Stimulated activated CD8-positive, alpha-beta memory T cell treated with anti-CD3 and anti-CD28 coated beads, Interleukin-2, amount 100 ng/mL, for 48 hours (primary cell): ENCODE measurements at regions not wholly inside any gene's neighbourhood (a gene's known extent, or its start where the extent isn't known, plus 50 kb on each side); places are given as distances from the start of the nearest gene placed in this dataset.
"Not testable (repeated sequence)": the region's sequence is repeated elsewhere in the genome, so short reads cannot be mapped to it uniquely, and the experiment has no call there.

ENCODE experiments used
- DNase-seq, 2 donors: peaks; one replicate each; pipeline ENCODE4 v3.0.0-alpha.2; 2020; ENCODE audit warnings: low read depth in 2 of 2

DNA sequence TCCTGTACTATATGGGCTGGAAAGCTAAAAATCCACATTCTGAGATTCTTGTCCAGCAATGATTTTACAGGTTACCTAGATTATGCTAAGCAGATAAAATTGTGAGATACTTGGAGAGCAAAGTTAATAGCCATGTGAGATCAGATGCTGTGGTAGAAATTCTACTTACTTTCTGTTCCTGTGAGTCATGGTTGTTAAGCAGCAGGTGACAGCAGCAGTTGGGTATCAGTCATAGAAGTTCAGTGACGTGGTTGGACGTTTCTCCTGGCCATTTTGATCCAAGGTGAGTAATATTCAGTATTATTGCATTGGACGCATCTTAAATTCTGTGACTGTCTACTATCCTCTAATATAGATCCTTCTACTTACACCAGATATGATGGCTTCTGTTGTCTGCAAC is 524.5 kb downstream of the TMEM38B start:
- no peak for DNase-seq

DNA sequence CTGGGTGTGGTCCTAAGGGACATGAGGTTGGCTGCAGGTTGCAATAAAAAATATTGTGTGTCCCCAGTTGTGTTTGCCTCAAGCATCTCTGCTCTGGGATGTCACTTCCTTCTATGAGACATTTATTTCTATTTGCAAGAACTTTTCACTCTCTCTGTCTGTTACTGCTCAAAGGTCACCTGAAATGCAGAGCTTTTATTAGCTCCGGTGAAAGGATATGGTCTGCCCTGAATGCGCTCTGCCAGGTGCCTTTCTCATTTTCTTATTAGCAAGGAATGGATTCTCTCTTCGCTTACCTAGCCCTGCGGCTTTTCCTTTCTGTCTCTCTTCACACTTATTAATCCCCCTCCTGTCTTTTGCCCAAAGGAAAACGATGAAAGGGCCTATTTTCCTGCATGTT is 526.1 kb downstream of the TMEM38B start:
- DNase-seq = no peak

DNA sequence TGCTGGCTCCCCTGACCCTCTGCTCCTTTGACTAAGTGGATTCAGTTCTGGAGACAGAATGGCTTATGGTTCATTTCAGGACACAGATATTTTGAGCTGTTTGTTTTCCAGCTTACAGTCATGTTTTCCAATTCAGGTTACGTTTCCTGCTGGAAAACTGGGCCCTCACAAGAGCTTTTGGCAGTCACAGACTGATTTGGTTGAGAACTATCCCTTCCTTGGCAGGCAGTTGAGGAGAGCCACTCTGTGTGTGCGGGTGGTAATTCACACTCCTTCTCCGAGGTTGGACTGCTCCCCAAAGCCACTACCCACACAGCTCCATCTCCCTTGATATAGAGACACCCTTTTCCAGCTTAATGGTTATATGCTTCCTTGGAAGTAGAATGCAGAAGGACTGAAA is 534.5 kb downstream of the TMEM38B start:
- DNase-seq = no peak

DNA sequence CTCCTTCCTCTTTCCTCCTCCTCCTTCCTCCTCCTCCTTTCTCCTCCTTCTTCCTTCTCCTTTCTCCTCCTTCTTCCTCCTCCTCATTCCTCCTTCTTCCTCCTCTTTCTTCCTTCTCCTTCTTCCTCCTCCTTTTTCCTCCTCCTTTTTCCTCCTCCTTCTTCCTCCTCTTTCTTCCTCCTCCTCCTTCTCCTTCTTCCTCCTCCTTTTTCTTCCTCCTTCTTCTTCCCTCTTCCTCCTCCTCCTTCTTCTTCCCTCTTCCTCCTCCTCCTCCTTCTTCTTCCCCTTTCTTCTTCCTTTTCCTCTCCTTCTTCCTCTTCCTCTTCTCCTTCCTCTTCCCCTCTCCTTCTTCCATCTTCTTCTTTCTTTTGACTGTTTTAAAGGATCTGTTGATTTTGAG is 538.8 kb downstream of the TMEM38B start:
- no peak for DNase-seq

DNA sequence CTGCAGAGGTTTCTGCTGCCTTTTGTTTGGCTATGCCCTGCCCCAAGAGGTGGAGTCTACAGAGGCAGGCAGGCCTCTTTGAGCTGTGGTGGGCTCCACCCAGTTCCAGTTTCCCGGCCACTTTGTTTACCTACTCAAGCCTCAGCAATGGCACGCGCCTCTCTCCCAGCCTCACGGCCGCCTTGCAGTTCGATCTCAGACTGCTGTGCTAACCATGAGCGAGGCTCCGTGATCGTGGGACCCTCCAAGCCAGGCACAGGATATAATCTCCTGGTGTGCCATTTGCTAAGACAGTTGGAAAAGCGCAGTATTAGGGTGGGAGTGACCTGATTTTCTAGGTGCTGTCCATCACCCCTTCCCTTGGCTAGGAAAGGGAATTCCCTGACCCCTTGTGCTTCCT is 566.6 kb downstream of the TMEM38B start:
- not testable (repeated sequence) for DNase-seq

DNA sequence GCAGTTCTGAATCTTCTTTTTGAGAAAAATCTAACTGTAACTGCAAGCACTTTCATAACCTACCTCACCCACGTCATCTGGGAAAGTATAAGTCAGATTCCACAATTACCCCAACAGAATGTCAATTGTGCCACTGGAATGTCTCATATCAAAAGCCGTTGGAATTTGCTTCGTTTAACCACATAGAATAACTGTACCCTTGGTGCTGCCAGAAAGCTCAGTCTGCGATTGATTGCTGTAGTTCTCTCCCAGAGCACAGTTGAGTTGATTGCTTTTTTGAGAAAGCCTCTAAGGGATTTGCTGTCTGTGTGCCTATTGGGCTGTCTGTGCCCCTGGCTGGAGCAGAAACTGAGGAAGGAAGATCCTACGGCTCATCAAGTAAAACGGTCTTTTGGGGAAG is 583.6 kb downstream of the TMEM38B start:
- DNase-seq = no peak

DNA sequence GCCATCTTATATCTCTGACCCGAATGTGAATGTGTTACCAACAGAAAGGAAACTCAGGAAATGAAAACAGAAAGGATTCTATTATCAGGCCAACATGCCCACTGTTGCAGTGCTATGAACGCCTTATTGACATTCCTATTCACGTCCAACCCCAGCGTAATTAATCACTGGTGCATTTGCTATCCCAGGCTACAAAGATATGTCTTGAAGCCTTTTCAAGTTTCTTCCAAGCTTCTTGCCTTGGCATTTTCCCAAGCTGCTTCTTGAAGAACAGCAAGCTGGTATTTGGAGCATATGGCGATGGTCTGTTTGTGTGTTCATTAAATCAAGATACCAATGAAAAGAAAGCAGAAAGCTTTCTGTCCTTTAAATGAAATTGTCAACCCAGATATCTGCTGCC is 579.2 kb upstream of the ZNF462 start:
- DNase-seq = no peak

DNA sequence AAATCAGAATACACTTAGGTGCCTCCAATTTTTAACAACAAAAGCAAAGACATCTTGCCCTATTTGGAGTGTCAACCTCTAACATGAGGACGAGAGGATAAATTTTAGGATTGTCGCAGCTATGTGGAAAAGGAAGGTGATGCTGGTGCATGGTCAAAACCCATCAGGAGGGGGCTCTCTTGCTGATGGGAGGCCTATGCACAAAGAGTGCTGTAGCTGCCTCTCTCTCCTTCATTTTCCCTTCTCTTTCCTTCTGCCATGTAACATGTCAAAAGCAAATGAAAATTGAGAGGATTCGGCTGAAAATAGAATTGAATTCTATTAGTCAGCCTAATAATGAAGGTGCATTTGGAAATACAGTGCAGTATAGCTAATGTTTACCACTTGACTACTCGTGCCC is 578.7 kb upstream of the ZNF462 start:
- DNase-seq = no peak

DNA sequence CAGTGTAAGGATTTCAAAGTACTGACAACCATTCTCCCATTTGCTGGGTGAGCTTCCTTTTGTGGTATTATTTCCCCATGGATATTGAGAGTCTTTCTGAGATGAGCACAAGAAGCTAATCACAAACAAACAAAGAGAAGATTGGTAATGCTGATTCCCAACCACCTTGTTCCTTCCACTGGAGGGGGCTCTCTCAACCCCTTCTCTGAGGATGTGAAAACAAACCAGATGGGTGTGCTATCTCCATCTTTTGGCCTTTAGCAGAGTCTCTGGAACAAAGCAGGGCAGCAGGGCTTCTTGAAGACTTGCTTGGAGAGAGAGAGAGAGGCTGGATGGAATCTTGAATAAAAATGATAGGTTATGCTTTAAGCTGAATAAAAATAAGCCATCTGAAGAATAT is 576.7 kb upstream of the ZNF462 start:
- no peak for DNase-seq

DNA sequence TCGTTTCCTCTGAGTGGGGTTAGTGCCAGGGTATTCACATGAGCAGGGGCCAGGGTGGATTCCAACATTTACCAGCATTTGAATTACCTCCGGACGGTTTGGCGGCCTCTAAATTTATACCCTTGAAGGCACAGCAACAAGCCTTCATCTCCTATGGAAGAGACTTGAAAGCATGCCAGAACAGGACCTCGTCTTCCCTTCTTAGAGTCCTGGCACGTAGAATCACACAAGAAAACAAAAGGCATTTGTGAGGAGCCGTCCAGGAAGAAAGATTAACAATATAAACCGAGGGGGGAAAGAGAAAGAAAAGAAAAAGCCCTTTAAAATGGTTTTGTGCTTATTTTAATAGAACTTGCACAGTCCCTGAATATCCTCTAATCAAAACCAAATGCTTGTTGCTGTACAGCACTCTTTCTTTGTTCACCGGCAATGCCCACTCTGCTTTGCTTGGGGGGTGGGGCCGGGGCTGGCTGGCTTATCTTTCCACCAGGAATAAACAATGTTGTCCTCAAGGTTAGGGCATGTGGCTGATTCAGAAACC is 575.8 kb upstream of the ZNF462 start:
- no peak for DNase-seq

DNA sequence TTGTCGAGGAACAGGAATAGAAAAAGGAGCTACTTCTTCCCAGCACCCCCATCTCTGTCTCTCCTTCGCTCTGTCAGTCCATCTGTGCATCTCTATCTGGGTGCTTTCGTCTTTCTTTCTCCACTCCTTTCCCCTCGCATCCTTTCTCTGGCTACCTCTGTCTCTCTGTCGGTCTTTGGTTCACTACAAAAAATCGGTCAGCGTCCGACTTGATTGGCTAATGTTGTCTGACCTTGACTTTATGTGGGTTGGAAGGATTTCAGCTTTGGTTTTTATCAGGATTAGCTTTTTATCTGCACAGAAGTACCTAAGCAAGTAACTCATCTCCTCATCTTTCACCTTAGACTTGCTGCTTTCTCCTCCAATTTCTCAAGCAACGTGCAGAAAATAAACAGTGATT is 575.2 kb upstream of the ZNF462 start:
- DNase-seq = no peak

DNA sequence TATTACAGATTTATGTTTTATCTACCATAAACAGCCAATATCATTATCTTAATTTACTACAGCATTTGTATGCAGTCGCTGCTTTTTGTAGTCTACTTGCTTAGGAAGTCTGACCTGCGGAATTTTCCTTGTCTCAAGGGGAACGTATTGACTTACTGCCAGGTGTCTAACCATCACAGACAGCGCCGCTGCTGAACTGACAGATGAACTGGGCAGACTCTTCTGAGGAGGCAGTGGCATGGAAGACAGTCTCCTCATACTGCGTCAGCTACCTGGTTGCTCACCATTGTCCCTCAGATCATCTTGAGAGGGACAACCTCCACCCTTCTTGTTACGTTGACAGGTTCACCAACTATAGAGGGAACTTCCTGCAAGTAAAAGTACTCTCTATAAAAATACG is 574.3 kb upstream of the ZNF462 start:
- DNase-seq = no peak

DNA sequence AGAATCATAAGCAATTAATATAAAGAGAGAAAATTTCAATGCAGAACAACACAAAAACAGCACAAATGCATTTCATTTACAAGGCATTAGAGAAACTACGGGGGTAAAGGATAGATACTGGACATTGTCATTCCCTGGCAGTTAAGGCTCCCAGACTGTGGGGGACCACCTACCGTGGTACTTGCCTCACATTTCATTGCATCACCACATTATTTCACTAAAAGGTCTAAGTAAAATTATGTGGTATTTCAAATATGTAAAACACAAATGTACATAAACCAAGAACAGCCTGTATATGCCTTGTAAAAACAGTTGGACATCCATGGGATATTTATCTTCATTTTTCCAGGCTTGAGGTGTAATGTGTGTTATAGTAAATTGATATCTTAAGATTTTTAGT is 571.2 kb upstream of the ZNF462 start:
- DNase-seq = no peak

DNA sequence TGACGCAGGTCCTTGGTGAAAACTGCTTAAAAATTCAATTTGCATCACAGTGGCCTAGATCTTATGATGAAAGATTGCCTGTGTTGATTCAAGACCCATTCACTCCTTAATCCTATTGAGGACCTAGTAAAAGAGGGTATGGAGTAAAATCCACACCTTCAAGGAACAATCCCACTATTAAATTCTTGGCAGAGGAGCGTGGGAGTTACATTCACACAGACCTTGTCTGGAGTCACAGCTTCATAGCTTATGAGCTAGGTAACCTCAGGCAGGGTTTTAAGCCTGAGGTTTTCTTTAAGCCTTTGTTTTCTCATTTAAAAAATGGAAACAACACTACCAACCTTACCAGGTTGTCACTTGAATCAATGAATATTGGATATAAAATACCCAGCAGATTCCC is 566.5 kb upstream of the ZNF462 start:
- no peak for DNase-seq

DNA sequence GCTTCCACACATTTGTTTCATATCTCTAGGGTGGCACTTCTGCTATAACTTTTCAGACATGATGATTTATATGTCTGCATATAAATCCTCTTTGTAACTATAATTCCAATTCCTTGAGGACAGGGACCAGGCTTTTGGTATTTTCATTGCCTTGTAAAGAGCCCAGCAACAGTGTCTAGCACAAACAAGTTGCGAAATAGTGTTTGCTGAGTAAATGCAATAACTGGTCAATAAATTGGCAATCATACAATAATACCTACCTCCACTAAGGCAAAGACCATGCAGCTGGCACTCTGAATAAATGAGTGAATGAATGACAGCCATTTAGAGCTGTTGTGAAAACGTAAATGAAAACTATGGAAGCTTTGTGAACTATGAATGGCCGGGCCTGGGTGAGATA is 564.0 kb upstream of the ZNF462 start:
- no peak for DNase-seq

DNA sequence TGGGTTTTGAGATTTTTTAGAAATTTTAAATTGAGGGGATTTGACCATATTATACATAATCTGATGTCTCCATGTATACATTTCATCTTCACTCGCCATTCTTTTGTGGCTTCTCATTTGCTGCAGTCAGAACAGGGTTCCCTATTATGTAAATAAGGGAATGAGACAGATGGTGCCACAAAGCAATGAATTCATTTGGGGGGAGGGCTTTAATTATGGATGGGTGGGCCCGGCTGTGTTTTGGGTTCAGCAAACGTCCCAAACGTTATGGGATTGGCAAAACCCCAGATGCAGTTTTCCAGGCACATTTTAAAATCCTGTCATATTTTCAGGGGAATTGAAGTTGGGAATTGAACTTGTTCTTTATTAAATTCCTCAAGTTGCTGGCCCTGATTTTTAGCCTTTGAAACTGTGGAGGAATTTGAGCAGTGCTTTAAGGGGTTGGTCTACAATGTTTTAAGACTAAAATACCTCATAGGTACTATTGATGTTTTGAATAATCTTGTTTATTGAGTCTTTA is 558.5 kb upstream of the ZNF462 start:
- DNase-seq = no peak

DNA sequence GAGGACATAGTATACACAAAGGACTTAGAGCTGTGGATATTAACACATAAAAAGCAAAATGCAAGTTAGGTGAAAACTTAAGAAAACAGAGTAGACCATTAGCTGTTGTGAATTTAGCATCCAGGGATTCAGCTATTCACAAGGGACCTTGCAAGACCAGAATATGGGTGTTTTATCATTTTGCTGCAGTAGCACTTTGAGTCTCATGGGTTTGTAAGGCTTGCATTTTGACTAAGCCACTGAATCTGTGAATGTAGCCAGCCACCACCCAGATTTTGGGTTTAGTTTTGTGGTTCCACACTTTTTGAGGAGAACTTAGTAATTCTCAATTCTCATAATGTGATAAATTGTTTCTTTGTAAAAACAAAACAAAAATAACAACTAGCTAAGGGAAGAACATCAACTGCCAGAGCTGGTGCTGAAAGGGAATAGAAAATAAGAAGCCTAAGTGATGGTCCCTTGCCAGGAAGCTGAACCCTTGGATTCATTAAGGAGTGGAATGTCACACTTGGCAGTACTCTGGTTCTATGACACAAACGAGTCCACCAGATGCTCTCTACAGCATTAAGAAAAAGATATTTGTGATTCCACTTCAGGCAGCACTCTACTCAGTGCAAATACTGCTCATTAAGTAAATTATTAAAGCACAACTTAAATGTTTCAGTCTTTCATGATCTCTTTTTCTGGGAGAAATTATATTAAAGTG is 557.4 kb upstream of the ZNF462 start:
- no peak for DNase-seq

DNA sequence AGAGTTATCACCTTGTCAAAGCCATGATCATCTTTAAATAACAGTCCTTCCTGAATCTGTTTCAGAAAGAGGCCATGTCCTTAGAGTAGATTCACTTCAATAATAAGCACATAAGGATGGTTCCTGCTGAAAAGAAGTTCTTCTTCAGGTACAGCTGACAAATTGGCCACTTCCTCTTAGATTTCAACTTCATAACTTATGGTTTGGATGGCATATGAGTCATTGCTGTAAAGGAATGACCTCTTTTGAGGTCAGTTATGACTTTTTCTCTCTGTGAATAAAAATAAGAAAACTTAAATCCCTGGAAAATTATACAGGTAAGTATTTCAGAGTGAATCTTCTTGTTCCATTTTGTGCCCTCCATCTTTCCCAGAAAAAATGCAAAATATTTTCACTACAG is 555.3 kb upstream of the ZNF462 start:
- DNase-seq = no peak

DNA sequence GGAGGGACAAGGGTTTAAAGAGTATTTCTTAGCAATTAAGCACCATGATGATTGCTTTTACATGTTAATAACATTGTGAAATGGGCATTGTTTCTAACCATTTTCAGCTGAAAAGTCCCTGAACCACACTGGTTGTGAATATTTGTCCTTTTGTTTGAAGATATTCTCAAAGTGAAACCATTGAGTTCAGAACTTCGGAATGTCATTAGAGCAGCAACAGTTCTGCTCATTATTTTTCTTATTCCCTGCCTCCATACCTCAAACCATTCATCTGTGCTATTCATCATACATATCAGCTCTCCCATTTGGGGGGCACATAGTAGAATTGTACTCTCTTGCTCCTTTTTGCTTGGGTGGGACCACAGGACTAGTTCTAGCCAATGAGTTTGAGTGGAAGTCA is 553.0 kb upstream of the ZNF462 start:
- no peak for DNase-seq

DNA sequence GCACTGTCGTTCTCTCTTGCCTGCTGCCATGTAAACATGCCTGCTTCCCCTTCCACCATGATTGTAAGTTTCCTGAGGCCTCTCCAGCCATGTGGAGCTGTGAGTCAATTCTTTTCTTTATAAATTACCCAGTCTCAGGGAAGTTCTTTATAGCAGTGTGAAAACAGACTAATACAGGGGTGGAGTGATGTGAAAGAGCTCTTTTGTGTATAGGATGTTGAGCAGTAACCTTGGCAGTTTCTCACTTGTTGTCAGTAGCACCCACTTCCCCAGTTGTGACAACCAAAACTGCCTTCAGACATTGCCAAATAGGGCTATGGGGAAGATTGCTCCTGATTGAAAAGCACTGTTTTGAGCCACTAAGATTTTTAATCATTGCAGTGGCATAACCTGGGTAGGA is 552.2 kb upstream of the ZNF462 start:
- no peak for DNase-seq

DNA sequence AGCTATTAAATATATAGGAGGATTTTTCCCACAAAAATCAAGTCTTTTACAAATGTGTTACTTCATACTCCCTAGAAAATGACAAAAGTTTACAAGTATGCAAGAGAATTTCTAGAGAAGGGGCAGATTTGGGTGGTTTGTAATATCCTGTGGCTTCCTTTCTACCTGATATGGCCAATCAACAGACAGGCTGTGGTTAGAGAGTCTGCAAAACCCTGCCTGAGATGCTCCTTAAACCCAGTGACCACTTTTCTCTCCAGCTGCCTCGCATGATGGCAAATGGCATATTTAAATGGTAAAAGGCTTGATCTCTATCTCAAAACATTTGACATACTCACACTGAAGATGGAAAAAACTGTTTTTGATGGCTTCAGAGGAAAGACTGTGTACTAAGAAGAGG is 550.1 kb upstream of the ZNF462 start:
- no peak for DNase-seq

DNA sequence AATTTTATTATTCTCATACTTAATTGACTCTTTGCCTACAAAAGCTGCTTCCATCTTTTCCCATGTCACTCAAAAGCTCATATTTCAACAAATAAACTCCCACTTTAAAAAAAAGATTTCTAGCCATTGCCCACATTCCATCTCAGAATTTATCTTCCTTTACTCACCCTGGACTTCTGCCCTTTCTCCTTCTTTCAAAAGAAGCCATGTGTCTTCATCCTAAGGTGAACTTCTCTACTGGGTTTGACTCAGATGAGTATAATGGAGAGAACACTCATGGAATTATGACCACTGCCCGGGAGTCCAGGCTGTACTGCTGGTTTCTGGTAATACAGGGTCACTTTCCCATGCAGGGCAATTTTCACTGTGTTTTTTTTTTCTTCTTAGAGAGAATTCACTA is 548.5 kb upstream of the ZNF462 start:
- DNase-seq = no peak

DNA sequence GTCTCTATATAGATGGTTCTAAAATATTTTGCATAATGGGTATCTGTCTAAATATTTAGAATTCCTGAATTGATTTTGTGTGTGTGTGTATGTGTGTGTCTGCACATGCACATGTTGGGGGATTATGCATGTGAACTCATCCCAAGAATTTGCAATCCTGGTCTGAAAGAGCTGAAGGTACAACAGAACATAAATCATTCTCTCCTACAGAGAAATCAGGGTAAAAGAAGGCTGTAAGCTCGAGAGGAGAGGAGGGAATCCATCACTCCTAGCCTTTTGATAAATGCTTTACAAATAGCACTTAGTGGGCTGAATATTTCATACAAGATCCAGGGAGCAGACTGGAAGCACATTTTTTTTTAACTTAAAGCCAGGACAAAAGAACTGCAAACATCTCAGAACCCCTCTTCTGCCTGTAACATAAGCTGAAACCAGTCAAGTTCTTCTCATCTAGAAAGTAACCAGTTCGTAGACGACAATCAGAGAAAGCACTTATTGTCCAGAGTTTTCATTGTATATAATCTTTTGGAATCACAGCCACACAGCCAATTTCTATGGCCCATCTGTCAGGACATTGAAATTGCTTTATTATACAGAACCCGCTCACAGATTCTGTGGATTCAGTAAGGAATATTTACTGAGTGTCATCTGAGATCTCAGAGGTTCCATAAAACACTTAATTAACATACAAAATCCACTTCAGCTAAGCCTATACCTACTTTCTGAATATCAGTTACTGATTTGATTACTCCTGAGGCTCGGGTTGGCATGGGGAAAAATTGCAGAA is 541.4 kb upstream of the ZNF462 start:
- DNase-seq = no peak
